PC-3 (cell line): ENCODE measurements at regions not wholly inside any gene's neighbourhood (a gene's known extent, or its start where the extent isn't known, plus 50 kb on each side); places are given as distances from the start of the nearest gene placed in this dataset.

Source experiments
- ATAC-seq: fragments of 200-7000 bp; cut with Tn5 transposase; 2 replicates; pipeline ENCODE4 v1.9.1; 2020; ENCODE audit warnings: mild to moderate bottlenecking, moderate library complexity
- BruUV-seq: library from RNA; stranded (reverse); fragments of 400-500 nt; replicated peaks from 2 replicates; lab custom pipeline; 2021; lab: Mats Ljungman, UMichigan
- CTCF ChIA-PET: fragments of 300-600 bp; sonication (Branson Sonifier 250); formaldehyde crosslinking; loops from one replicate; lab custom pipeline; 2022; ENCODE audit warnings: antibody characterized with exemption; lab: Charles Lee
- POLR2A ChIA-PET: fragments of 300-600 bp; sonication (Branson Sonifier 250); formaldehyde crosslinking; loops from one replicate; lab custom pipeline; 2022; ENCODE audit warnings: antibody characterized with exemption; ENCODE audit not compliant: unreplicated experiment; lab: Charles Lee
- DNase-seq: peaks from one replicate; pipeline ENCODE4 v3.0.0-alpha.2; 2015
- H2AFZ ChIP-seq: fragments of 300-600 bp; sonication (generic); 2 replicates; pipeline ENCODE4 v1.6.0; 2016; ENCODE audit warnings: antibody characterized with exemption, low read length
- H3F3A ChIP-seq: fragments of 300-600 bp; sonication (generic); one replicate; pipeline ENCODE4 v1.6.0; 2017; ENCODE audit warnings: antibody characterized with exemption, low read length, control low read depth, mild to moderate bottlenecking; ENCODE audit not compliant: unreplicated experiment
- H3K27ac ChIP-seq: fragments of 300-600 bp; sonication (generic); 2 replicates; pipeline ENCODE4 v1.5.1; 2016; ENCODE audit warnings: mild to moderate bottlenecking, low read length
- H3K27me3 ChIP-seq: fragments of 300-600 bp; sonication (generic); 2 replicates; pipeline ENCODE4 v1.6.1; 2016; ENCODE audit warnings: low read length, mixed read lengths
- H3K36me3 ChIP-seq: fragments of 300-600 bp; sonication (generic); 2 replicates; pipeline ENCODE4 v1.6.1; 2016; ENCODE audit warnings: low read depth, mixed run types, low read length, mixed read lengths
- H3K4me1 ChIP-seq: fragments of 300-600 bp; sonication (generic); 2 replicates; pipeline ENCODE4 v1.5.1; 2016; ENCODE audit warnings: low read length; ENCODE audit not compliant: insufficient read depth
- H3K4me2 ChIP-seq: fragments of 300-600 bp; sonication (generic); 2 replicates; pipeline ENCODE4 v1.6.0; 2016; ENCODE audit warnings: low read length
- H3K4me3 ChIP-seq: fragments of 300-600 bp; sonication (generic); 2 replicates; pipeline ENCODE4 v1.5.1; 2016; ENCODE audit warnings: mild to moderate bottlenecking, low read length, mixed read lengths
- H3K79me2 ChIP-seq: fragments of 300-600 bp; sonication (generic); 2 replicates; pipeline ENCODE4 v1.6.1; 2017; ENCODE audit warnings: low read length, mixed read lengths
- H3K9ac ChIP-seq: fragments of 300-600 bp; sonication (generic); 2 replicates; pipeline ENCODE4 v1.6.0; 2016; ENCODE audit warnings: mild to moderate bottlenecking, low read length
- H3K9me2 ChIP-seq: fragments of 300-600 bp; sonication (generic); replicated peaks from 2 replicates; pipeline ENCODE4 v1.6.1; 2016; ENCODE audit warnings: mixed run types, low read length, mixed read lengths
- H3K9me3 ChIP-seq: fragments of 300-600 bp; sonication (generic); 2 replicates; pipeline ENCODE4 v1.6.1; 2016; ENCODE audit warnings: low read length, mixed read lengths
- H4K20me1 ChIP-seq: fragments of 300-600 bp; sonication (generic); 2 replicates; pipeline ENCODE4 v1.6.1; 2016; ENCODE audit warnings: low read length, mixed read lengths
- EZH2 ChIP-seq: fragments of 300-600 bp; sonication (generic); IDR thresholded peaks from one replicate; pipeline ENCODE4 v1.6.1; 2017; ENCODE audit warnings: antibody characterized with exemption, mild to moderate bottlenecking, low read length; ENCODE audit not compliant: unreplicated experiment
- EZH2phosphoT487 ChIP-seq: fragments of 300-600 bp; sonication (generic); IDR thresholded peaks from 2 replicates; pipeline ENCODE4 v1.6.1; 2018; ENCODE audit warnings: mild to moderate bottlenecking, antibody characterized with exemption, low read length, borderline replicate concordance
- intact Hi-C: fragments of 100-400 bp; cut with micrococcal nuclease; formaldehyde crosslinking; loops from 2 replicates; pipeline ENCODE4 v1.9.0; 2023
- TF ChIP-seq, protein P1 (sequence below): fragments of 300-600 bp; sonication (generic); conservative IDR thresholded peaks from 2 replicates; pipeline ENCODE4 v1.5.1; 2017; ENCODE audit warnings: antibody characterized with exemption, low read depth, mild to moderate bottlenecking, low read length

DNA sequence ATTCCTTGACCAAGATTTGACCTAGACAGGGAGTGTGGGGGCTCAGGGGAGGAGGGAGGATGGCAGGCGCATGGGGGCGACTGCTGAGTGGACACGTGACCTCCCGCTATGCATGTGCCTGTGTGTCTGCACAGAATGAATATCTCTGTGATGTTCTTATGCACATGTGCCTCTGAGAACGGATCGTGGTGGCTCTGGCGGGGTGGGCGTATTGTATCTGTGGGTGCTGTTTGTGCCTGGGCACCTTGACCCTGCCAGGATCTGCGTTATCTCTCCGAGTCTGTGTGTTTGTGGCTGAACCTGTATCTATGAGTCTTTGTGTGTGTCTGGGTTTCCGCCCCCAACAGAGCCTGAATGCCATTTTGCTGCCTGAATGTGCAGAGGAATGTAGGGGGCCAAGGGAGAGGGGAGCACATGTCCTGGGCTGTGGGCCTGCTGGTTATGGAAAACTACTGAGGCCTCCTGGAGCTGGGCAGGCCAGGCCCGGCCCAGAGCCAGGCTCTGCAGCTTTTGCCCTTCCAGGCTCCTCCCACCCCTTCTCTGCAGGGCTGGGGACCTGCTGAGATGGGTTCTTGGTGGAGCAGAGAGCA is 102.5 kb downstream of the EBNA1BP2 start:
- Histone ChIP-seq H3K4me1 (no peaks in the 10 kb centered on the region), H3K36me3 (no peaks in the 10 kb centered on the region), H3K9me2 (no peaks in the 10 kb centered on the region), H3F3A (no peaks in the 10 kb centered on the region), H3K79me2 (no peaks in the 10 kb centered on the region), H3K4me3 (no peak overlapping the region), H3K9ac (no peak overlapping the region), H4K20me1 (no peaks in the 10 kb centered on the region), H3K9me3 (no peaks in the 10 kb centered on the region), H3K27ac (no peak overlapping the region), H3K4me2 (no peak overlapping the region), H2AFZ (no peak overlapping the region), H3K27me3 (no peaks in the 10 kb centered on the region)
- ChIA-PET POLR2A (no interaction called here), CTCF (no interaction called here)
- no TSS peak for BruUV-seq
- intact Hi-C loops, result loop anchor here (10.0 kb wide), 1 partner anchor 95 kb away; no protein-coding TSS in a partner anchor
- TF ChIP-seq EZH2, result no peak
- TF ChIP-seq, protein P1, sequence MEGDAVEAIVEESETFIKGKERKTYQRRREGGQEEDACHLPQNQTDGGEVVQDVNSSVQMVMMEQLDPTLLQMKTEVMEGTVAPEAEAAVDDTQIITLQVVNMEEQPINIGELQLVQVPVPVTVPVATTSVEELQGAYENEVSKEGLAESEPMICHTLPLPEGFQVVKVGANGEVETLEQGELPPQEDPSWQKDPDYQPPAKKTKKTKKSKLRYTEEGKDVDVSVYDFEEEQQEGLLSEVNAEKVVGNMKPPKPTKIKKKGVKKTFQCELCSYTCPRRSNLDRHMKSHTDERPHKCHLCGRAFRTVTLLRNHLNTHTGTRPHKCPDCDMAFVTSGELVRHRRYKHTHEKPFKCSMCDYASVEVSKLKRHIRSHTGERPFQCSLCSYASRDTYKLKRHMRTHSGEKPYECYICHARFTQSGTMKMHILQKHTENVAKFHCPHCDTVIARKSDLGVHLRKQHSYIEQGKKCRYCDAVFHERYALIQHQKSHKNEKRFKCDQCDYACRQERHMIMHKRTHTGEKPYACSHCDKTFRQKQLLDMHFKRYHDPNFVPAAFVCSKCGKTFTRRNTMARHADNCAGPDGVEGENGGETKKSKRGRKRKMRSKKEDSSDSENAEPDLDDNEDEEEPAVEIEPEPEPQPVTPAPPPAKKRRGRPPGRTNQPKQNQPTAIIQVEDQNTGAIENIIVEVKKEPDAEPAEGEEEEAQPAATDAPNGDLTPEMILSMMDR, result no peak
- TF ChIP-seq EZH2phosphoT487, result no peak
- DNase-seq (no peak), ATAC-seq (no peak)

DNA sequence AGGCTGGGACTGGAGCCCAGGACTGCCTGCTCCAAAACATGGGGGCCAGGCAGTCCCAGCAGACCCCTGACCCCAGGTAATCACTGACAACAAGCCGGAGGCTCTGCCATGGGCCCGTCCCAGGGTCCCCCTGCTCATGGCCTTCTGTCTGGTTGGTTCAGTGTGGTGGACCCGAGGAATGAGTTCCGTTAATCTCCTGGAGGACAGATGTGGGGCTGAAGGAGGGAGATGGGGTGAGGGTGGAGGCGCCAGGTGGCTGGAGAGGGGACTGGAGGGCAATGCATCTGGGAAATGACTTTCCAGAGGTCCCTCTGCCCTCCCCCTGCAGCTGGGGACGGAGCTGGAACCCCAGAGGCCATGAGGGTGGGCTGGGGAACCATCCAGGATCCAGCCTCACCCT is 103.2 kb downstream of the EBNA1BP2 start:
- H3K4me3 ChIP-seq, result no peak overlapping the region
- no peaks in the 10 kb centered on the region for H3K79me2 ChIP-seq
- H3K27me3 ChIP-seq, result no peaks in the 10 kb centered on the region
- no peaks in the 10 kb centered on the region for H3K9me2 ChIP-seq
- BruUV-seq, result no TSS peak
- H3K9me3 ChIP-seq, result no peaks in the 10 kb centered on the region
- H2AFZ ChIP-seq, result no peak overlapping the region
- ChIA-PET POLR2A (no interaction called here), CTCF (no interaction called here)
- H3K36me3 ChIP-seq, result no peaks in the 10 kb centered on the region
- TF ChIP-seq, protein P1, result no peak
- TF ChIP-seq EZH2 (no peak), EZH2phosphoT487 (no peak)
- no peaks in the 10 kb centered on the region for H3F3A ChIP-seq
- no peaks in the 10 kb centered on the region for H3K4me1 ChIP-seq
- no peak for ATAC-seq
- no peaks in the 10 kb centered on the region for H4K20me1 ChIP-seq
- no peak overlapping the region for H3K4me2 ChIP-seq
- intact Hi-C loops, result no loop called here
- no peak overlapping the region for H3K9ac ChIP-seq
- H3K27ac ChIP-seq, result no peak overlapping the region
- DNase-seq, result no peak

GRCh38 chr1:43067977-43068751 is 103.9 kb downstream of the EBNA1BP2 start:
- H3K4me2 ChIP-seq, result no peak overlapping the region
- no peaks in the 10 kb centered on the region for H3K79me2 ChIP-seq
- CTCF ChIA-PET, result no interaction called here
- H3K9me2 ChIP-seq, result no peaks in the 10 kb centered on the region
- DNase-seq (no peak), ATAC-seq (no peak)
- no peaks in the 10 kb centered on the region for H3K27me3 ChIP-seq
- H3F3A ChIP-seq, result no peaks in the 10 kb centered on the region
- TF ChIP-seq, protein P1, result no peak
- no peak for TF ChIP-seq EZH2phosphoT487
- no peak for TF ChIP-seq EZH2
- H3K4me1 ChIP-seq, result no peaks in the 10 kb centered on the region
- no TSS peak for BruUV-seq
- no peaks in the 10 kb centered on the region for H3K36me3 ChIP-seq
- H4K20me1 ChIP-seq, result no peaks in the 10 kb centered on the region
- POLR2A ChIA-PET, result no interaction called here
- H3K4me3 ChIP-seq, result no peak overlapping the region
- intact Hi-C loops, result no loop called here
- H2AFZ ChIP-seq, result no peak overlapping the region
- H3K9me3 ChIP-seq, result no peaks in the 10 kb centered on the region
- no peak overlapping the region for H3K27ac ChIP-seq
- H3K9ac ChIP-seq, result no peak overlapping the region
